Psoas muscle (tissue), 7 donors: ENCODE measurements at regions not wholly inside any gene's neighbourhood (a gene's known extent, or its start where the extent isn't known, plus 50 kb on each side); places are given as distances from the start of the nearest gene placed in this dataset.

Experiments
- ATAC-seq, 4 donors: fragments of 200-7000 bp; cut with Tn5 transposase; one replicate each; pipeline ENCODE4 v1.9.1; 2020; ENCODE audit warnings: moderate library complexity in 3 of 4, mild to moderate bottlenecking in 2 of 4
- DNase-seq, 2 donors: peaks; one replicate each; pipeline ENCODE4 v3.0.0-alpha.2; 2020
- H3K27ac ChIP-seq: fragments of 200-600 bp; one replicate; pipeline ENCODE4 v1.8.0; 2022
- H3K27me3 ChIP-seq, 3 donors: fragments of 200-600 bp in 1 of 3; one replicate each; pipeline versions ENCODE4 v1.6.1 to v1.8.0; 2013 to 2022; ENCODE audit warnings: low read length in 2 of 3, mild to moderate bottlenecking in 2 of 3, moderate library complexity in 1 of 3; ENCODE audit not compliant: insufficient read depth in 3 of 3
- H3K36me3 ChIP-seq, 2 donors: fragments of 200-600 bp in 1 of 2; one replicate each; pipeline versions ENCODE4 v1.6.1 to v1.8.0; 2013 to 2022; ENCODE audit warnings: low read depth in 1 of 2, mild to moderate bottlenecking in 1 of 2, moderate library complexity in 1 of 2; ENCODE audit not compliant: insufficient read depth in 1 of 2
- H3K4me1 ChIP-seq: fragments of 200-600 bp; one replicate; pipeline ENCODE4 v1.8.0; 2022
- H3K4me3 ChIP-seq: fragments of 200-600 bp; one replicate; pipeline ENCODE4 v1.8.0; 2022; ENCODE audit warnings: mild to moderate bottlenecking
- H3K9me3 ChIP-seq: fragments of 200-600 bp; one replicate; pipeline ENCODE4 v1.8.0; 2022
- WGBS, 3 donors: extraction: QIAGEN DNeasy Blood & Tissue Kit; methylation state at CpG; one replicate each; pipeline versions ENCODE4 v1.1.6 to v1.1.7; 2013; 5-methylcytosine and 5-hydroxymethylcytosine counted together
- intact Hi-C, 2 donors: fragments of 100-400 bp; cut with DNase I; formaldehyde crosslinking; loops; one replicate each; pipeline versions ENCODE4 v1.11.0 to v1.14.2; 2022
- TF ChIP-seq, protein P1 (sequence below): fragments of 200-600 bp; IDR thresholded peaks from one replicate; pipeline ENCODE4 v1.8.0; 2022; ENCODE audit warnings: antibody characterized with exemption
- donor health status: healthy with polysubstance abuse.
- donor health status: DM: no; HTN: no; CAD: no; lungs with moderate emphysema.
- donor health status: Bipolar disorder and iron deficiency.
- donor health status: healthy.
- donor health status: DM: yes; HTN: yes; CAD: no.
- donor health status: DM: no; HTN: no; CAD: no.
- donor health status: DM: yes; HTN: yes; CAD: no.

DNA sequence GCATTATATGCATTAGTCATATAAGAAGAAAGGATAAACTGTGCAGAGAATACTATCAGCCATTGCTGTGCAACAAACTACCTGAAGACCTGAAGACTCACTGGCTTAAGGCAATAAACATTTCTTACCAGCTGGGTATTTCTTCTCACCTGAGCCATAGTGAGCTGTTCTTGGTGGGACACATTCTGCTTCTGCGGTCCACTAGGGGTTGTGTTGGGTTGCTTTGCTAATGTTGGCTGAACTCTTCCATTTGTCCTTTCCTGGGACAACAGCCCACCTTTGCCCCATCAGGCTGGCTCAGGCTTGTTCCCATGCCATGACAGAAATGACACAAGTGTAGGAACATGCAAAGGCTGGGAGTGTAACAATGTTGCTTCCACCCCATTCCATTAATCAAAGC is 388.6 kb downstream of the PCDH7 start:
- Histone ChIP-seq H3K4me3 (no peak overlapping the region), H3K27ac (no peak overlapping the region), H3K27me3 (no peaks in the 10 kb centered on the region), H3K36me3 (no peaks in the 10 kb centered on the region), H3K4me1 (no peaks in the 10 kb centered on the region), H3K9me3 (no peaks in the 10 kb centered on the region)
- intact Hi-C loops, result no loop called here
- DNase-seq (no peak), ATAC-seq (no peak)
- 91 to 100% (median 93%) methylated on average over 1 of the region's 1 CpG for WGBS, 3 donors
- TF ChIP-seq, protein P1, sequence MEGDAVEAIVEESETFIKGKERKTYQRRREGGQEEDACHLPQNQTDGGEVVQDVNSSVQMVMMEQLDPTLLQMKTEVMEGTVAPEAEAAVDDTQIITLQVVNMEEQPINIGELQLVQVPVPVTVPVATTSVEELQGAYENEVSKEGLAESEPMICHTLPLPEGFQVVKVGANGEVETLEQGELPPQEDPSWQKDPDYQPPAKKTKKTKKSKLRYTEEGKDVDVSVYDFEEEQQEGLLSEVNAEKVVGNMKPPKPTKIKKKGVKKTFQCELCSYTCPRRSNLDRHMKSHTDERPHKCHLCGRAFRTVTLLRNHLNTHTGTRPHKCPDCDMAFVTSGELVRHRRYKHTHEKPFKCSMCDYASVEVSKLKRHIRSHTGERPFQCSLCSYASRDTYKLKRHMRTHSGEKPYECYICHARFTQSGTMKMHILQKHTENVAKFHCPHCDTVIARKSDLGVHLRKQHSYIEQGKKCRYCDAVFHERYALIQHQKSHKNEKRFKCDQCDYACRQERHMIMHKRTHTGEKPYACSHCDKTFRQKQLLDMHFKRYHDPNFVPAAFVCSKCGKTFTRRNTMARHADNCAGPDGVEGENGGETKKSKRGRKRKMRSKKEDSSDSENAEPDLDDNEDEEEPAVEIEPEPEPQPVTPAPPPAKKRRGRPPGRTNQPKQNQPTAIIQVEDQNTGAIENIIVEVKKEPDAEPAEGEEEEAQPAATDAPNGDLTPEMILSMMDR, result no peak

DNA sequence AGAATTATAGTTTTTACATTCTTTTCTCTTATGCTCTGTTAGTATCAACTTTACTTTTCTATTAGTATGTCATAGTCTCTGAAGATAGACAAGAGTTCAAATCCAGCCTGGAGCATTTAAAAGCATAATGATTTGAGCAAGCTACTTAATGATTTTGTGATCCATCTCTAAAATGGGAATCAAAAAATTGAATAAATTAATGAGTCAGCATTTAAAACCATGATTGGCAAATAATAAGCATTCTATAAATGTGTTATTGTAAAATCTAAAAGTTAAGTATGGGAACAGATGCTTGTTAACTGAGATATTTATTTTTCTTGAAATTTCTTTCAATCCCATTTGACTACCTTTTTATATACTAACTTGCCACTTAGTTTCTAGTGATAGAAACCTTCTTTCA is 391.6 kb downstream of the PCDH7 start:
- no peaks in the 10 kb centered on the region for H3K36me3 ChIP-seq
- intact Hi-C loops, result no loop called here
- H3K4me1 ChIP-seq, result no peaks in the 10 kb centered on the region
- DNase-seq (no peak), ATAC-seq (no peak)
- H3K27ac ChIP-seq, result no peak overlapping the region
- H3K4me3 ChIP-seq, result no peak overlapping the region
- H3K27me3 ChIP-seq, result no peaks in the 10 kb centered on the region
- no peaks in the 10 kb centered on the region for H3K9me3 ChIP-seq
- TF ChIP-seq, protein P1, result no peak

DNA sequence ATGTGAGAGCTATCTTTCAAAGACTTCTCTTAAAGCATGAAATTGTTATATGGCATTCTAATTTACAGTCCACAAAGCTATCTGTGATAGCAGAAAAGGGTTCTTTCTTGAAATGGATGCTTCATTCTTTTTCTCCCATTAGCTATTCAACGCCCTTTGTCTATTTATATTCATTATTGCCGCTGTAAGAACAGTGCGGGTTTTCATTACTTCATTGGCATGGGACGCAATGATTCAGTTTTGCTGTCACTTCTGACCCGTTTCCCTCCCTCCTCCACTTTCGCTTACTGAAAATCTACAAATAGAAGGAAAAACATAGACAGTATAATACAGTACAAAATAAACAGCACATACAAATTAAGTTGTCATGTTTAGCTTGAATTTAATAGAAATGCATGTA is 394.6 kb downstream of the PCDH7 start:
- Histone ChIP-seq H3K4me3 (no peak overlapping the region), H3K27ac (no peak overlapping the region), H3K4me1 (no peaks in the 10 kb centered on the region), H3K9me3 (no peaks in the 10 kb centered on the region), H3K27me3 (no peaks in the 10 kb centered on the region), H3K36me3 (no peaks in the 10 kb centered on the region)
- no peak for ATAC-seq
- DNase-seq, result no peak
- 89 to 93% (median 90%) methylated on average over 6 of the region's 6 CpGs for WGBS, 3 donors
- TF ChIP-seq, protein P1, result no peak
- intact Hi-C loops, result no loop called here

DNA sequence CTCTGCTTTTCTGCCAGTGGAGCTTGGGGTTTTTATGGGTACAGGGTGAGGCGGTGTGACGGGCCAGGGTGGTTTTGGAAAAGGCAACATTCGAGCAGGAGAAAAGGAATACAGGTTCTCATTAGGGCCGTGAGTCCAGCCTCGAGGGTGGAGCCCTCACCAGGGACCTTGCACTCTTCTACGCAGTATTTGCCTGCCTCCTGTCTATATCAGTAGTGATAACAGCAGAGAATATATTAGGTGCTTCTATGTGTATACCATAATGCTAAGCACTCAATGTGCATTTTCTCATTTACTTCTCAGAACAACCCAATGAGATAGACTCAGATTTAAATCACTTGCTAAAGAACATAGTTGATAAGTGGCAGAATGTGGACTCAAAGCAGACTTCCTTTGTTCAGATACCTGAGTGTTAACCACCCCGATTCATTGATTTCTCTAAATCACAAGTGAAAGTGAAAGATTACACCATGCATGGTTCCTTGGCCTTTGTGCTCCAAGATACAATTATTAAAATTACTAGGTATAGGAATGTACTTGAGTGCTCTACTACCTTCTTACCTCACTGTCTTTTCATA is 403.9 kb downstream of the PCDH7 start:
- Histone ChIP-seq H3K4me3 (no peak overlapping the region), H3K27me3 (no peaks in the 10 kb centered on the region), H3K27ac (no peak overlapping the region), H3K4me1 (no peaks in the 10 kb centered on the region), H3K9me3 (no peaks in the 10 kb centered on the region), H3K36me3 (no peaks in the 10 kb centered on the region)
- ATAC-seq (no peak), DNase-seq (no peak)
- WGBS, 3 donors, result 93 to 96% (median 96%) methylated on average over 7 of the region's 7 CpGs
- TF ChIP-seq, protein P1, result no peak
- intact Hi-C loops, result no loop called here

DNA sequence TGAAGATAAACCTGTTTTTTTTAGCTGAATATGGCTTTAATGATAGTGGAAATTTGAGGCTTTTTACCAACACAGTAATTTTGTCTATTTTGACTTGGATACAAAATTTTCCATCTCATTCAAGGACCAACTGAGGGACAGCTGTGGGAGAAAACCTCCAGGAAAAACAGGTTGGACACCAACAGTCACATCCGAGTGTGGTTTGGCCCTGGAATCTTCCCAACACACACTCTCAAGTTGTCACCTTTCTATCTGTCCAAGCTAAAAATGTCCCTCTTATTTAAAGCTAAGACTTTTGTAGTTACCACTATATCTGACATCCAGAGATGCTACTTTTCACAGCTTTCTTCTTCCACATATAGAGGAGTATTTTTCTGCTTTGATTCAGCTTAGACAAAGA is 404.9 kb downstream of the PCDH7 start:
- intact Hi-C loops, result no loop called here
- no peak overlapping the region for H3K27ac ChIP-seq
- ATAC-seq (no peak), DNase-seq (no peak)
- WGBS, 3 donors, result 25 to 52% (median 41%) methylated on average over 1 of the region's 1 CpG
- no peak overlapping the region for H3K4me3 ChIP-seq
- H3K36me3 ChIP-seq, result no peaks in the 10 kb centered on the region
- no peaks in the 10 kb centered on the region for H3K4me1 ChIP-seq
- no peaks in the 10 kb centered on the region for H3K9me3 ChIP-seq
- H3K27me3 ChIP-seq, result no peaks in the 10 kb centered on the region
- TF ChIP-seq, protein P1, result no peak
